ENCODE measurements at regions not wholly inside any gene's neighbourhood (a gene's known extent, or its start where the extent isn't known, plus 50 kb on each side); places are given as distances from the start of the nearest gene placed in this dataset.
A peak's percentile ranks its signal among the peaks of the same experiment; 100 is the strongest.

- TF ChIP-seq FOXP4 (CRISPR knock-in tag; IDR thresholded peaks at IDR 0.05; ENCODE audit: borderline replicate concordance) (no peak), ZNF253 (CRISPR knock-in tag; conservative IDR thresholded peaks at IDR 0.05) (no peak), MYBL2 (IDR thresholded peaks at IDR 0.05; ENCODE audit: low read depth) (no peak), MYBL2 (CRISPR knock-in tag; IDR thresholded peaks at IDR 0.05; ENCODE audit: borderline replicate concordance) (no peak), TGIF2 (CRISPR knock-in tag; IDR thresholded peaks at IDR 0.05) (no peak), ZNF79 (CRISPR knock-in tag; IDR thresholded peaks at IDR 0.05; ENCODE audit: low read depth) (no peak), RAD21 (CRISPR knock-in tag; conservative IDR thresholded peaks at IDR 0.05 in 1 of 2, IDR thresholded peaks at IDR 0.05 in 1 of 2) (no peak), ZNF584 (CRISPR knock-in tag; IDR thresholded peaks at IDR 0.05; ENCODE audit: low read depth) (no peak), ILK (tag; IDR thresholded peaks at IDR 0.05; ENCODE audit: borderline replicate concordance, low read depth) (no peak), MTF1 (CRISPR knock-in tag; IDR thresholded peaks at IDR 0.05; ENCODE audit: borderline replicate concordance) (no peak), CHD4 (IDR thresholded peaks at IDR 0.05; ENCODE audit: insufficient read depth, insufficient replicate concordance, low read depth, low read length, poor library complexity, severe bottlenecking) (no peak), FOSL1 (tag; conservative IDR thresholded peaks at IDR 0.05) (peak; percentile 63)
- TF ChIP-seq, protein P1, sequence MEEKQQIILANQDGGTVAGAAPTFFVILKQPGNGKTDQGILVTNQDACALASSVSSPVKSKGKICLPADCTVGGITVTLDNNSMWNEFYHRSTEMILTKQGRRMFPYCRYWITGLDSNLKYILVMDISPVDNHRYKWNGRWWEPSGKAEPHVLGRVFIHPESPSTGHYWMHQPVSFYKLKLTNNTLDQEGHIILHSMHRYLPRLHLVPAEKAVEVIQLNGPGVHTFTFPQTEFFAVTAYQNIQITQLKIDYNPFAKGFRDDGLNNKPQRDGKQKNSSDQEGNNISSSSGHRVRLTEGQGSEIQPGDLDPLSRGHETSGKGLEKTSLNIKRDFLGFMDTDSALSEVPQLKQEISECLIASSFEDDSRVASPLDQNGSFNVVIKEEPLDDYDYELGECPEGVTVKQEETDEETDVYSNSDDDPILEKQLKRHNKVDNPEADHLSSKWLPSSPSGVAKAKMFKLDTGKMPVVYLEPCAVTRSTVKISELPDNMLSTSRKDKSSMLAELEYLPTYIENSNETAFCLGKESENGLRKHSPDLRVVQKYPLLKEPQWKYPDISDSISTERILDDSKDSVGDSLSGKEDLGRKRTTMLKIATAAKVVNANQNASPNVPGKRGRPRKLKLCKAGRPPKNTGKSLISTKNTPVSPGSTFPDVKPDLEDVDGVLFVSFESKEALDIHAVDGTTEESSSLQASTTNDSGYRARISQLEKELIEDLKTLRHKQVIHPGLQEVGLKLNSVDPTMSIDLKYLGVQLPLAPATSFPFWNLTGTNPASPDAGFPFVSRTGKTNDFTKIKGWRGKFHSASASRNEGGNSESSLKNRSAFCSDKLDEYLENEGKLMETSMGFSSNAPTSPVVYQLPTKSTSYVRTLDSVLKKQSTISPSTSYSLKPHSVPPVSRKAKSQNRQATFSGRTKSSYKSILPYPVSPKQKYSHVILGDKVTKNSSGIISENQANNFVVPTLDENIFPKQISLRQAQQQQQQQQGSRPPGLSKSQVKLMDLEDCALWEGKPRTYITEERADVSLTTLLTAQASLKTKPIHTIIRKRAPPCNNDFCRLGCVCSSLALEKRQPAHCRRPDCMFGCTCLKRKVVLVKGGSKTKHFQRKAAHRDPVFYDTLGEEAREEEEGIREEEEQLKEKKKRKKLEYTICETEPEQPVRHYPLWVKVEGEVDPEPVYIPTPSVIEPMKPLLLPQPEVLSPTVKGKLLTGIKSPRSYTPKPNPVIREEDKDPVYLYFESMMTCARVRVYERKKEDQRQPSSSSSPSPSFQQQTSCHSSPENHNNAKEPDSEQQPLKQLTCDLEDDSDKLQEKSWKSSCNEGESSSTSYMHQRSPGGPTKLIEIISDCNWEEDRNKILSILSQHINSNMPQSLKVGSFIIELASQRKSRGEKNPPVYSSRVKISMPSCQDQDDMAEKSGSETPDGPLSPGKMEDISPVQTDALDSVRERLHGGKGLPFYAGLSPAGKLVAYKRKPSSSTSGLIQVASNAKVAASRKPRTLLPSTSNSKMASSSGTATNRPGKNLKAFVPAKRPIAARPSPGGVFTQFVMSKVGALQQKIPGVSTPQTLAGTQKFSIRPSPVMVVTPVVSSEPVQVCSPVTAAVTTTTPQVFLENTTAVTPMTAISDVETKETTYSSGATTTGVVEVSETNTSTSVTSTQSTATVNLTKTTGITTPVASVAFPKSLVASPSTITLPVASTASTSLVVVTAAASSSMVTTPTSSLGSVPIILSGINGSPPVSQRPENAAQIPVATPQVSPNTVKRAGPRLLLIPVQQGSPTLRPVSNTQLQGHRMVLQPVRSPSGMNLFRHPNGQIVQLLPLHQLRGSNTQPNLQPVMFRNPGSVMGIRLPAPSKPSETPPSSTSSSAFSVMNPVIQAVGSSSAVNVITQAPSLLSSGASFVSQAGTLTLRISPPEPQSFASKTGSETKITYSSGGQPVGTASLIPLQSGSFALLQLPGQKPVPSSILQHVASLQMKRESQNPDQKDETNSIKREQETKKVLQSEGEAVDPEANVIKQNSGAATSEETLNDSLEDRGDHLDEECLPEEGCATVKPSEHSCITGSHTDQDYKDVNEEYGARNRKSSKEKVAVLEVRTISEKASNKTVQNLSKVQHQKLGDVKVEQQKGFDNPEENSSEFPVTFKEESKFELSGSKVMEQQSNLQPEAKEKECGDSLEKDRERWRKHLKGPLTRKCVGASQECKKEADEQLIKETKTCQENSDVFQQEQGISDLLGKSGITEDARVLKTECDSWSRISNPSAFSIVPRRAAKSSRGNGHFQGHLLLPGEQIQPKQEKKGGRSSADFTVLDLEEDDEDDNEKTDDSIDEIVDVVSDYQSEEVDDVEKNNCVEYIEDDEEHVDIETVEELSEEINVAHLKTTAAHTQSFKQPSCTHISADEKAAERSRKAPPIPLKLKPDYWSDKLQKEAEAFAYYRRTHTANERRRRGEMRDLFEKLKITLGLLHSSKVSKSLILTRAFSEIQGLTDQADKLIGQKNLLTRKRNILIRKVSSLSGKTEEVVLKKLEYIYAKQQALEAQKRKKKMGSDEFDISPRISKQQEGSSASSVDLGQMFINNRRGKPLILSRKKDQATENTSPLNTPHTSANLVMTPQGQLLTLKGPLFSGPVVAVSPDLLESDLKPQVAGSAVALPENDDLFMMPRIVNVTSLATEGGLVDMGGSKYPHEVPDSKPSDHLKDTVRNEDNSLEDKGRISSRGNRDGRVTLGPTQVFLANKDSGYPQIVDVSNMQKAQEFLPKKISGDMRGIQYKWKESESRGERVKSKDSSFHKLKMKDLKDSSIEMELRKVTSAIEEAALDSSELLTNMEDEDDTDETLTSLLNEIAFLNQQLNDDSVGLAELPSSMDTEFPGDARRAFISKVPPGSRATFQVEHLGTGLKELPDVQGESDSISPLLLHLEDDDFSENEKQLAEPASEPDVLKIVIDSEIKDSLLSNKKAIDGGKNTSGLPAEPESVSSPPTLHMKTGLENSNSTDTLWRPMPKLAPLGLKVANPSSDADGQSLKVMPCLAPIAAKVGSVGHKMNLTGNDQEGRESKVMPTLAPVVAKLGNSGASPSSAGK (IDR thresholded peaks at IDR 0.05) = peak; percentile 94
Measured at GRCh38 chr15:88985547-88986393, 72.6 kb upstream of the MFGE8 start (continued).

Measured in K562 (cell line).